ENCODE measurements at regions not wholly inside any gene's neighbourhood (a gene's known extent, or its start where the extent isn't known, plus 50 kb on each side); places are given as distances from the start of the nearest gene placed in this dataset.

DNA sequence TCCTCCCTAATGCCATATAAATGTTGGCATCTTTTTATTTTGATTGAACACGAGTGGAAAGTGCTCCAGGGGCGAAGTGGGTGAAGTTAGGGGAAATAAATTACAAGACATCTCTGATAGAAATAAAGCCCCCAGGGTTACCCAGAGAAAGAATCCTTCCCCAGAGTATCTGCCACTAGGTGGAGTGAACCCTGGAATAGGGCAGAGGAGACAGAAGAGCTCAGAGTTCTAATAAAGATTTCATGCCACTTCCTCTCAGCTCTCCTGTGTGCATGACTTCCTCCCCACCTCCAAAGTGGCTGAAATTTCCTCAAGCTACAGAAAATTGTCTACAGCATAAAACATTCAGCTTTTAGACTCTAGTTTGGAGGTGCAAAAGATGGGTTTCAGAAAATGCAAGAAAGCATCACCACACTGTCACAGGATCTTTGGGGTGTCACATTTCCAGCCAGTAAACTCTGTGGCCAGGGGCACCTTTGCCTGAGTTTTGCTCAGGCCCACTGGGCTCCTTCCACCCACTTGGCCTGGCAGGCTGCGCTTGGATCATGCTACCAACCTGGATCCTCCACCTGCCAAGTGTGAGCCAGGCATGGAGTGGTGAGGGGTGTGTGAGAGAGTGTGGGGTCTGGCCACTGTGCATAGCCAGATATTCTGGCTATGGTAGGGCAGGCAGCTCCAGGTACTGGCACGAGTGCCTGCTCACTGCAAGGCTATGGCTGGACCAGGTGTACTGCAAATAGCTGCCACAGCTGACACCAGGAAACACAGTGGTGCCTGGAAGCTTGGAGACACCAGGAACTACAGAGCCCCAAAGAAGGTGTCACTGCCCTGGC lies 208.8 kb upstream of the USP25 start:
- no peaks in the 10 kb centered on the region for H3K27me3 ChIP-seq (ENCODE audit: insufficient read depth, low read length, poor library complexity, severe bottlenecking)
- H3K9me2 ChIP-seq (replicated peaks; ENCODE audit: low read depth, low read length) = no peaks in the 10 kb centered on the region
- H3K79me2 ChIP-seq (ENCODE audit: insufficient read depth, low read length) = no peaks in the 10 kb centered on the region
- peak overlapping the region; percentile 55 for H3K4me2 ChIP-seq (ENCODE audit: low read depth, low read length, poor library complexity, severe bottlenecking)
- H3K9ac ChIP-seq (ENCODE audit: low read depth, low read length, poor library complexity, severe bottlenecking) = no peak overlapping the region
- no peaks in the 10 kb centered on the region for H4K20me1 ChIP-seq (ENCODE audit: insufficient read depth, low read length, poor library complexity, severe bottlenecking)
- H2AFZ ChIP-seq (ENCODE audit: low read length) = peak overlapping the region; percentile 38
- no peaks in the 10 kb centered on the region for H3K36me3 ChIP-seq (ENCODE audit: insufficient read depth, low read length)
- H3K9me3 ChIP-seq (ENCODE audit: insufficient read depth, low read depth, low read length) = no peaks in the 10 kb centered on the region; the same call in 1 of the 2 replicates
- no peaks in the 10 kb centered on the region for H3F3A ChIP-seq (ENCODE audit: low read depth)
- H3K4me3 ChIP-seq (ENCODE audit: low read length, poor library complexity, severe bottlenecking) = no peak overlapping the region
- TF ChIP-seq EZH2phosphoT487 (IDR thresholded peaks at IDR 0.05; ENCODE audit: borderline replicate concordance) = no peak
- TF ChIP-seq, protein P1, sequence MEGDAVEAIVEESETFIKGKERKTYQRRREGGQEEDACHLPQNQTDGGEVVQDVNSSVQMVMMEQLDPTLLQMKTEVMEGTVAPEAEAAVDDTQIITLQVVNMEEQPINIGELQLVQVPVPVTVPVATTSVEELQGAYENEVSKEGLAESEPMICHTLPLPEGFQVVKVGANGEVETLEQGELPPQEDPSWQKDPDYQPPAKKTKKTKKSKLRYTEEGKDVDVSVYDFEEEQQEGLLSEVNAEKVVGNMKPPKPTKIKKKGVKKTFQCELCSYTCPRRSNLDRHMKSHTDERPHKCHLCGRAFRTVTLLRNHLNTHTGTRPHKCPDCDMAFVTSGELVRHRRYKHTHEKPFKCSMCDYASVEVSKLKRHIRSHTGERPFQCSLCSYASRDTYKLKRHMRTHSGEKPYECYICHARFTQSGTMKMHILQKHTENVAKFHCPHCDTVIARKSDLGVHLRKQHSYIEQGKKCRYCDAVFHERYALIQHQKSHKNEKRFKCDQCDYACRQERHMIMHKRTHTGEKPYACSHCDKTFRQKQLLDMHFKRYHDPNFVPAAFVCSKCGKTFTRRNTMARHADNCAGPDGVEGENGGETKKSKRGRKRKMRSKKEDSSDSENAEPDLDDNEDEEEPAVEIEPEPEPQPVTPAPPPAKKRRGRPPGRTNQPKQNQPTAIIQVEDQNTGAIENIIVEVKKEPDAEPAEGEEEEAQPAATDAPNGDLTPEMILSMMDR (conservative IDR thresholded peaks at IDR 0.05; ENCODE audit: low read length) = peak; percentile 78
- peaks cover 15% of the 10 kb centered on the region for H3K4me1 ChIP-seq (ENCODE audit: insufficient read depth, low read length, poor library complexity, severe bottlenecking)

DNA sequence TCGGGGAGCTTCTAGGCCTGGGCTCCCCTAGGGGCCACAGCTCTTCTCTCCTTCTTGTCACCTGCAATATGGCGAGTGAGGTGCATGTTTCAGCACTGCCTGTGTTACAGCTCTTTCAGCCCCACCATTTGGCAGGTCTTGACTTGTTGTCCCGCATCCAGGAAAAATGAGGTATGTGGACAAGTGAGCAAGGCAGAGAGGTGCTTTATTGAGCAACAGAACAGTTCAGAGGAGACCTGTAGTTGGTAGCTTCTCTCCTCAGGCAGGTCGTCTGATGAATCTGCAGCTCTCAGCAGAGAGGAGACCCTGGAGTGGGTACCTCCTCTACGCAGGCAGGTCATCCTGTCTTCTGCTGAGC lies 208.2 kb upstream of the USP25 start:
- H3K4me2 ChIP-seq (ENCODE audit: low read depth, low read length, poor library complexity, severe bottlenecking) = no peak overlapping the region
- H3K4me3 ChIP-seq (ENCODE audit: low read length, poor library complexity, severe bottlenecking) = no peak overlapping the region
- no peaks in the 10 kb centered on the region for H3K9me2 ChIP-seq (replicated peaks; ENCODE audit: low read depth, low read length)
- no peaks in the 10 kb centered on the region for H3F3A ChIP-seq (ENCODE audit: low read depth)
- H3K36me3 ChIP-seq (ENCODE audit: insufficient read depth, low read length) = no peaks in the 10 kb centered on the region
- peaks cover 13% of the 10 kb centered on the region for H3K4me1 ChIP-seq (ENCODE audit: insufficient read depth, low read length, poor library complexity, severe bottlenecking)
- no peaks in the 10 kb centered on the region; the same call in 1 of the 2 replicates for H3K9me3 ChIP-seq (ENCODE audit: insufficient read depth, low read depth, low read length)
- no peak overlapping the region for H2AFZ ChIP-seq (ENCODE audit: low read length)
- no peaks in the 10 kb centered on the region for H3K79me2 ChIP-seq (ENCODE audit: insufficient read depth, low read length)
- no peak overlapping the region for H3K9ac ChIP-seq (ENCODE audit: low read depth, low read length, poor library complexity, severe bottlenecking)
- TF ChIP-seq, protein P1 (conservative IDR thresholded peaks at IDR 0.05; ENCODE audit: low read length) = no peak
- no peak for TF ChIP-seq EZH2phosphoT487 (IDR thresholded peaks at IDR 0.05; ENCODE audit: borderline replicate concordance)
- no peaks in the 10 kb centered on the region for H3K27me3 ChIP-seq (ENCODE audit: insufficient read depth, low read length, poor library complexity, severe bottlenecking)
- no peaks in the 10 kb centered on the region for H4K20me1 ChIP-seq (ENCODE audit: insufficient read depth, low read length, poor library complexity, severe bottlenecking)

DNA sequence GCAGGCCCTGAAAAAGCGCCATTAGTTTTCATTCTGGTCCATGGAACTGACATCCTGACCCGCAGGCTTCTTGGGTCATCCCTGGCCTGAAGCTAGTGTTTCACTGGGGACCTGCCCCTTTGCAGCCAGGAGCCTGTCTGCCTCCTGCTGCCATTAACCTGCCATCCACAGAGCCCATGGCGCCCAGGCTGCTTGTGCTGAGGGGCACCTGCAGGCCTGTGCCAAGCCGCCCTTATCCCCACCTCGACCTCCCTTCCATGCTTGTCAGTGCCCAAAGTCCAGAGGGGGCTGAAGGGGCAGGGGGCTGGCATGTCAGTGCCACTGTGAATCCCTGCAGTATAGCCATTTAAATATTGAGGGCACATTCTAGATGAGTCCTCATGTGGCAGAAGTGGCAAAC lies 207.6 kb upstream of the USP25 start:
- Histone ChIP-seq H2AFZ (ENCODE audit: low read length) (no peak overlapping the region), H3K4me3 (ENCODE audit: low read length, poor library complexity, severe bottlenecking) (no peak overlapping the region), H3K9ac (ENCODE audit: low read depth, low read length, poor library complexity, severe bottlenecking) (no peak overlapping the region), H3K9me3 (ENCODE audit: insufficient read depth, low read depth, low read length) (no peaks in the 10 kb centered on the region; the same call in 1 of the 2 replicates), H3K9me2 (replicated peaks; ENCODE audit: low read depth, low read length) (no peaks in the 10 kb centered on the region), H4K20me1 (ENCODE audit: insufficient read depth, low read length, poor library complexity, severe bottlenecking) (no peaks in the 10 kb centered on the region), H3K27me3 (ENCODE audit: insufficient read depth, low read length, poor library complexity, severe bottlenecking) (no peaks in the 10 kb centered on the region), H3K36me3 (ENCODE audit: insufficient read depth, low read length) (no peaks in the 10 kb centered on the region), H3K79me2 (ENCODE audit: insufficient read depth, low read length) (no peaks in the 10 kb centered on the region), H3F3A (ENCODE audit: low read depth) (no peaks in the 10 kb centered on the region), H3K4me2 (ENCODE audit: low read depth, low read length, poor library complexity, severe bottlenecking) (no peak overlapping the region), H3K4me1 (ENCODE audit: insufficient read depth, low read length, poor library complexity, severe bottlenecking) (peaks cover 18% of the 10 kb centered on the region)
- TF ChIP-seq, protein P1 (conservative IDR thresholded peaks at IDR 0.05; ENCODE audit: low read length) = no peak
- no peak for TF ChIP-seq EZH2phosphoT487 (IDR thresholded peaks at IDR 0.05; ENCODE audit: borderline replicate concordance)
